Esophagus (tissue), 2 donors: ENCODE measurements at regions not wholly inside any gene's neighbourhood (a gene's known extent, or its start where the extent isn't known, plus 50 kb on each side); places are given as distances from the start of the nearest gene placed in this dataset.

ENCODE experiments used
- H3K27ac ChIP-seq, 2 donors: one replicate each; pipeline ENCODE4 v1.5.1; 2013; ENCODE audit warnings: low read depth in 2 of 2, mild to moderate bottlenecking in 2 of 2, inconsistent platforms in 1 of 2, low read length in 1 of 2, moderate library complexity in 1 of 2
- H3K27me3 ChIP-seq, 2 donors: one replicate each; pipeline ENCODE4 v1.6.1; 2013; ENCODE audit warnings: low read length in 2 of 2, control low read depth in 1 of 2, mild to moderate bottlenecking in 1 of 2; ENCODE audit not compliant: insufficient read depth in 2 of 2, control insufficient read depth in 1 of 2
- H3K36me3 ChIP-seq, 2 donors: one replicate each; pipeline ENCODE4 v1.6.1; 2013; ENCODE audit warnings: low read length in 1 of 2; ENCODE audit not compliant: control insufficient read depth in 2 of 2, insufficient read depth in 2 of 2
- H3K4me1 ChIP-seq, 2 donors: one replicate each; pipeline ENCODE4 v1.6.1; 2013; ENCODE audit warnings: low read length in 1 of 2; ENCODE audit not compliant: control insufficient read depth in 2 of 2, insufficient read depth in 2 of 2
- H3K4me3 ChIP-seq, 2 donors: one replicate each; pipeline ENCODE4 v1.5.1; 2013; ENCODE audit warnings: low read length in 2 of 2, mild to moderate bottlenecking in 2 of 2, low read depth in 1 of 2, moderate library complexity in 1 of 2
- H3K9me3 ChIP-seq, 2 donors: one replicate each; pipeline ENCODE4 v1.6.1; 2013; ENCODE audit warnings: mild to moderate bottlenecking in 2 of 2, low read depth in 1 of 2, low read length in 1 of 2, moderate library complexity in 1 of 2; ENCODE audit not compliant: control insufficient read depth in 2 of 2, insufficient read depth in 1 of 2
- WGBS, 2 donors: extraction: QIAGEN DNeasy Blood & Tissue Kit; methylation state at CpG; one replicate each; pipeline ENCODE4 v1.1.7; 2013; 5-methylcytosine and 5-hydroxymethylcytosine counted together
- donor health status: healthy with polysubstance abuse.
- donor health status: Bipolar disorder and iron deficiency.

DNA sequence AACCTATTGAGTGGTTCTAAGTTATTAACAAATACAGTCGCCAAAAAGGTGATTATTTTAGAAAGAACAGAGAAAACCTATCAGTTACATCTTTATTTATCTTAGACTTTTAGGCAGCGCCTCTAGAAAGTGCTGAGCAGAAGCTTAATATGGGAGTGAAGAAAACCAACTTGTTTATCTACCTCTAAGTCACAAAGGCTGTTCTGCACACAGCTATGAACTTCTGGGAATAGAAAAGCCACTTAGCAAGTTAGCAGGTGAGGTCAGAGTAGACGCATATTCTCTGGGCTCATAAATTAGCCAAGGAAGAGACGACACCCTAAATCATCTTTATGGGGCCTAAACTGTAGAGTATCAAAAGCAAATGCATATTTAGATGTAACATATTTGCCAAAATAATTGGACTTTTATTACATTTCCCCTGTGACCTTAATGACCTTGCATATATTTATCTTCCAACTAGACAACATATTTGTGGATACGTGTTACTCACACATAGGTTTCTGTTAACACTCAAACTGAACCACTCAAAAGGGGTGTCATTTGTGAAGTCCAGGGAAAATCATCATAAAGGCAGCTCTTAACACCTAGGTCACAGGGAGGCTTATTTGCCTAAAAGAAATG, 267.1 kb downstream of the ADGB start:
- no peak overlapping the region for H3K4me3 ChIP-seq
- no peaks in the 10 kb centered on the region for H3K4me1 ChIP-seq
- H3K36me3 ChIP-seq: no peaks in the 10 kb centered on the region
- H3K27ac ChIP-seq: peak overlapping the region; percentile 69 to 87
- 67% methylated on average over 5 of the region's 5 CpGs for WGBS, 2 donors
- no peaks in the 10 kb centered on the region for H3K9me3 ChIP-seq
- H3K27me3 ChIP-seq: no peaks in the 10 kb centered on the region

- no peaks in the 10 kb centered on the region for H3K9me3 ChIP-seq
- H3K4me1 ChIP-seq: no peaks in the 10 kb centered on the region
- H3K27ac ChIP-seq: peak overlapping the region in 1 of 2 donors; percentile 53
- no peaks in the 10 kb centered on the region for H3K27me3 ChIP-seq
- H3K4me3 ChIP-seq: no peak overlapping the region
- H3K36me3 ChIP-seq: no peaks in the 10 kb centered on the region
- WGBS, 2 donors: 78 to 85% methylated on average over 4 of the region's 4 CpGs
Measured at GRCh38 chr6:146866731-146867414, 268.1 kb downstream of the ADGB start.

GRCh38 chr6:146868671-146869209, 270.0 kb downstream of the ADGB start:
- Histone ChIP-seq H3K4me3 (no peak overlapping the region), H3K36me3 (no peaks in the 10 kb centered on the region), H3K27ac (peak overlapping the region in 1 of 2 donors; percentile 22), H3K9me3 (no peaks in the 10 kb centered on the region), H3K27me3 (no peaks in the 10 kb centered on the region), H3K4me1 (no peaks in the 10 kb centered on the region)
- WGBS, 2 donors: 57 to 68% methylated on average over 4 of the region's 4 CpGs

DNA sequence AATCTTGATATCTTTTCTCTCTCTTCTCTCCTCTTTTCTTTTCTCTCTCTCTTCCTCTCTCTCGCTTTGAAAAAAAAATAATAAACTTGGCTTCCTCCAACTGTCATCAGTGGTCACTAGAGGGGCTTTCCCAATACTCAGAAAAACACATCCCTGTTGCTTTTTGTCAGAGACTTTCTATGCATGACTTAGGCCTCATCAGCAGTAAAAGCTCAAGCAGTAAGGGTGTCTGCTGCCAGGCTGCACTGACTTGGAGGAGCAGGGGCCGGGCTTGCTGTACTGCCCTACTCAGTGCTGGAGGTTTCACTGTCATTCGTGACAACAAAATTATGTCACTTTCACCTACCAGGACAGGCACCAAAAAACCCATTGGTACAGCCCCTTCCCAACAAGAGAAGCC, 272.0 kb downstream of the ADGB start:
- 77 to 83% methylated on average over 3 of the region's 3 CpGs for WGBS, 2 donors

GRCh38 chr6:146871611-146872425, 273.0 kb downstream of the ADGB start:
- H3K36me3 ChIP-seq: no peaks in the 10 kb centered on the region
- no peak overlapping the region for H3K4me3 ChIP-seq
- no peak overlapping the region for H3K27ac ChIP-seq
- H3K4me1 ChIP-seq: no peaks in the 10 kb centered on the region
- 82 to 86% methylated on average over 12 of the region's 12 CpGs for WGBS, 2 donors
- no peaks in the 10 kb centered on the region for H3K27me3 ChIP-seq
- H3K9me3 ChIP-seq: no peaks in the 10 kb centered on the region

More for the DNA sequence above, 272.0 kb downstream of the ADGB start:
- H3K36me3 ChIP-seq: no peaks in the 10 kb centered on the region
- H3K27ac ChIP-seq: no peak overlapping the region
- H3K9me3 ChIP-seq: no peaks in the 10 kb centered on the region
- no peaks in the 10 kb centered on the region for H3K4me1 ChIP-seq
- H3K4me3 ChIP-seq: no peak overlapping the region
- H3K27me3 ChIP-seq: no peaks in the 10 kb centered on the region

DNA sequence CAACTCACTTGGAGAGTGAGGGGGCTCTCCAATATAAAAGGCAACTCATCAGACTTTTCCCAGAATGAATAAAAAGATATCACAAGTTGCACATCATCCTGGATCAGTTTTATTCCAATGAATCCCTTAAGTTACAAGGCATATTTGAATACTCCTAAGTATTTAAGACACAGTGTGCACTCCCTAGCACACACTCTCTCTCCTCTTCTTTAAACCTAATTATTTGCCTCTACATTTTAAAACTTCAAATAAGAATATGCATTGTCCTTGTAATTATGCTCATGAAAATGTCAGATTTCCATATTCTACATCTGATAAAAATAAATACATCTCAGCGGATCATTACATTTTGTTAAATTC, 273.6 kb downstream of the ADGB start:
- H3K27me3 ChIP-seq: no peaks in the 10 kb centered on the region
- 92 to 94% methylated on average over 1 of the region's 1 CpG for WGBS, 2 donors

DNA sequence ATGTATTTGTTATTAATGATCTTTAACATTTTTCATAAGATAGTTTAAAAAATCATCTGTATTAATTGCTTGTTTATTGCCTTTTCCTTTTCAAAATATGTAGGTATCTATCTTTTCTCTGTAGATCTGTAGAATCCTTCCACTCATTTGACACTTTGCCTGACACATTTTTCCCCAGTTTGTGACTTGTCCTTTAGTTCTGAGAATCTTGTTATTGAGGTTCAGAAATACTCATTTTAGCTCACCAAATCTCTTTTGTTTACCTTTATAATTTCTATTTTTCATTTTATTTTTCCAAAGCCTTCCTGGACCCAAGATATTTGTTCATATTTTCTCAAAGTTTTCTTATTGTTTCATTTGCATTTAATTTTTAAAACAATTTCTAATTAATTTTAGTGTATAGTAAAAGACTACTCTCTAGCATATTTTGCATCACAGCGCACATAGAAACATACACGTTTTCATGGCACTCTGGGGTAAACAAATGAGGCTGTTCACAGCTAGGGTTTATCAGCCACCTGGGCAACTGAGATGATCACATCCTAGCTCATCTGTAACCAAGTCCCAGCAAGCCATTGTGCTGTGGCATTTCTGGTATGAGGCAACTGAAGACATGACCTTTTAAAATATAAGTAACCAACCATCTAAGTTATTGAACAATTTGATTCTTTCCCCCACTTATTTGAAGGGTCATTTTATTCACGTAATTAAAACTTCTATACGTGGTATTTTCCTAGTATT, 275.7 kb downstream of the ADGB start:
- Histone ChIP-seq H3K36me3 (no peaks in the 10 kb centered on the region), H3K4me3 (no peak overlapping the region), H3K9me3 (no peaks in the 10 kb centered on the region), H3K4me1 (no peaks in the 10 kb centered on the region), H3K27me3 (no peaks in the 10 kb centered on the region), H3K27ac (no peak overlapping the region)
- WGBS, 2 donors: 93% methylated on average over 4 of the region's 4 CpGs

More for the DNA sequence above, 273.6 kb downstream of the ADGB start:
- Histone ChIP-seq H3K27ac (no peak overlapping the region), H3K4me3 (no peak overlapping the region), H3K9me3 (no peaks in the 10 kb centered on the region), H3K36me3 (no peaks in the 10 kb centered on the region), H3K4me1 (no peaks in the 10 kb centered on the region)

- H3K9me3 ChIP-seq: no peaks in the 10 kb centered on the region
Measured at GRCh38 chr6:146875927-146876270, 277.1 kb downstream of the ADGB start.

More at GRCh38 chr6:146875927-146876270, 277.1 kb downstream of the ADGB start:
- 81 to 89% methylated on average over 4 of the region's 4 CpGs for WGBS, 2 donors
- H3K27me3 ChIP-seq: no peaks in the 10 kb centered on the region
- no peak overlapping the region for H3K4me3 ChIP-seq
- H3K36me3 ChIP-seq: no peaks in the 10 kb centered on the region
- H3K27ac ChIP-seq: no peak overlapping the region
- no peaks in the 10 kb centered on the region for H3K4me1 ChIP-seq
